NCI-H524 treated with DMSO at 0.1 percent for 48 hours (cell line): ENCODE measurements at regions not wholly inside any gene's neighbourhood (a gene's known extent, or its start where the extent isn't known, plus 50 kb on each side); places are given as distances from the start of the nearest gene placed in this dataset.
"Not testable (repeated sequence)": the region's sequence is repeated elsewhere in the genome, so short reads cannot be mapped to it uniquely, and the experiment has no call there.

Experiments
- DNase-seq: peaks from one replicate; lab custom pipeline; 2025; lab: John Stamatoyannopoulos, UW

GRCh38 chr9:73344060-73344459 is 192.4 kb downstream of the ANXA1 start:
- no peak for DNase-seq

DNA sequence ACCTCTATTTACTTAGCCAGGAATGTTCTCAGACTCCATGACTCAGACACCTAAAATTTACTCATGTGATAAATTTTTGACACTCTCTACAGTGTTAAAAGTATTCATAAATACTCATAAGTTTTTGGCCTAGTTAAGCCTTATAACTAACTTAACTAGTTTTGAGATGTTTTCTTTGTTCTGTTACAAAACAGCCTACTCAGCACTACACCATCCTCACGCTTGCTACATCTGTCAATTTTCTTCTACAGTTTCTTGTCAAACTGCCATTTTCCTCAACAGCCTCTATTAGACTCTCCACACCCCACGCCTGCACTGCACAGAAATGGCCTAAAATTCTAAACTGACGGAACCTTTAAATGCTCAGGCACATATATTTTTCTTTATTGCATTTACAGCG is 195.5 kb downstream of the ANXA1 start:
- DNase-seq, result no peak

DNA sequence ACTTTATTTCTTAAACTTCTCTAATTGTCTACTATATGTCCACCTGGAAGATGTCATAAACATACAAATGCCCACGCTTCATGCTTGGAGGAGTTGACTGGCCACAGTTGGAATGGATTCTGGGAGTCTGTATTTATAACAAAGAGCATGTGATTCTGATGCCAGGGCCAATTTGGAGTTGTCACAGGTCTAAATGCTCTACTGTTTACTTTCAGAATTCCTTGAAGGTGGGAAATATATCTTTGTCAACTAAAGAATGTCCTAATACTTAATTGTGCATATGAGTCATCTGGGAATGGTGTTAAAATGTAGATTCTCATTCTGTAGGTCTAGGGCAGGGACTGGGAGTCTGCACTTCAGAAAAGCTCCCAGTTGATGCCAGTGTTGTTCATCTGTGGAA is 196.1 kb downstream of the ANXA1 start:
- DNase-seq, result no peak

GRCh38 chr9:73348471-73348870 is 196.8 kb downstream of the ANXA1 start:
- DNase-seq, result no peak

DNA sequence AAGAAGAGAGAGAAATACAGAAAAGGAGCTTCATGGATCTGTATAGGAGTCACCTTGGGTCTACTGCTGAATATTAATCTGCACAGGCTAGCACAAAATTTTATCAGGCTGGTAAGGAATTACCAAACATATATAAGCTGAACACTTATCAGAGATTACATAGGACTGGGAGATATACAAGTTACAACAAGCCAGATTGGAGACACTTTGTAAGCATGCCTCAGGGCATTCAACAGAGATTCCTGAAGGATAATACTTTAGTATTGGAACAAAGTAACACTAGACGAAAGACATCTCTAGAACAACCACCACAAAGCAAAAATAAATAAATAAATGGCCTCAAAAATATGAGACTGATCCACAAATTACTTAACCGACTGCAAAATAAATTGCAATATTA is 197.8 kb downstream of the ANXA1 start:
- DNase-seq, result no peak

DNA sequence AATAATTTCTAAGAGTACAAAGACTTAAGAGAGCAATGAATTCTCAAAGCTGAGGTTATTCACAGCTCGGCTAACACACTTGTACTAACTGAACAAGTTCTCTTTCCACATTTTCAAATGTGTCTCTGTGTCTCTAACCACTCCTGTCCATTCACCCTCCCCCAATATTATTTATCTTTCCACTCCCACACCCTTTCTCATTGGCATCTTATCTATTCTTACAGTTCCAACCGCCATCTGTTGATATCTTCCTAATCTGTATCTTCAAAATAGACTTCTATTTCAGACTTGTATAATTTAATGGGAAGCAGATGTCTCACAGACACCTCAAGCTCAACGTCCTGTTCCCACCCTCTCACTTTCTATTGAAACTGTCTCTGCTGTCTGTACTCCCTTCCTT is 205.9 kb downstream of the ANXA1 start:
- DNase-seq, result peak; percentile 5

GRCh38 chr9:73370053-73370452 is 218.4 kb downstream of the ANXA1 start:
- DNase-seq, result no peak

- DNase-seq, result no peak
These were observed 220.1 kb downstream of the ANXA1 start for GRCh38 chr9:73371801-73372200.

DNA sequence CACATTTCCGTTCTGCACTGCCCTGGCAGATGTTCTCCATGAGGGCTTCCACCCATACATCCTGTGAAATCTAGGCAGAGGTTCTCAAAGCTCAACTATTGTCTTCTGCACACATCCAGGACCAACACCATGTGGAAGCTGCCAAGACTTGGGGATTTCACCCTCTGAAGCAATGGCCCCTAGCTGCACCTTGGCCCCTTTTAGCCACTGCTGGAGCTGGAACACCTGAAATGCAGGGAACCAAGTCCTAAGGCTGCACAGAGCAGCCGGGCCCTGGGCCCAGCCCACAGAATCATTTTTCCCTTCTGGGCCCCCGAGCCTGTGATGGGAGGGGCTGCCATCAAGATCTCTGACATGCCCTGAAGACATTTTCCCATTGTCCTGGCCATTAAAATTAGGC is 228.7 kb downstream of the ANXA1 start:
- no peak for DNase-seq

- no peak for DNase-seq
These were observed 250.7 kb downstream of the ANXA1 start for GRCh38 chr9:73402081-73403028.

GRCh38 chr9:73411494-73411893 is 259.8 kb downstream of the ANXA1 start:
- DNase-seq, result no peak

DNA sequence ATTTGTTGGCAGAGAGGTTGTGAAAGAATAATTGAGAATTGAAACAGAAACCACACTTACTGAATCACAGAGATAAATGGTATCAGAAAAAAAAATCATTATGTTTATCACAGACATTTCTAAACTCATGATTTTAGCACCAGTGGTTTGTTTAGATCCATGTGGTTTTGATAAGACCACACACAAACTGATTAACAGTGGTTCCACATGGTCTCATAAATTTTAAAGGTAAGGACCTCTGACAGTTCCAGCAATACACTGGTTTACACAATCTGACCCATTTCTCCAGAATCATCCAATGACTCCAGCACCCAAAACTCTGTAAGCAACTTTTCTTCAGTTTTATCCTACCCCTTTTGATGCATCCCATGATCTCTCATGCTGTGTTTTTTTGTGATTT is 261.2 kb downstream of the ANXA1 start:
- no peak for DNase-seq

DNA sequence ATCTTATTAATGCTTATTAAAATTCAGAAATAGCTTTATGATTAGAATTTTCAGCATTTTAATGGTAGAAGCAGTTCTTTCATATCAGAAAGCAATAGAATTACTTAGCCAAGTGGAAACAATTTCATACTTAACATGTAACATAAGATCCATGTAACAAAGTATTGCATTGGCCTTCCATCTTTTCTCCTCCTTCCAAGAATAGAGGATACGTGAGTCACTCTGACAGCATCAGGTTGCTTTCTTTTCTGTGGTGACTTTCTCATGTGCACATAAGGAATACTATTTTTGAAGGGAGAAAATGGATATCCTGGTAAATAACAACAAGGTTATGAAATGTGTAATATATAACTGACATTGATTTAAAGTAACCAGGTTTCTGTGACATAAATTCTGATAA is 272.2 kb downstream of the ANXA1 start:
- DNase-seq, result no peak

- DNase-seq, result no peak
These were observed 274.6 kb downstream of the ANXA1 start for GRCh38 chr9:73426269-73426668.

GRCh38 chr9:73434826-73435225 is 283.2 kb downstream of the ANXA1 start:
- no peak for DNase-seq

DNA sequence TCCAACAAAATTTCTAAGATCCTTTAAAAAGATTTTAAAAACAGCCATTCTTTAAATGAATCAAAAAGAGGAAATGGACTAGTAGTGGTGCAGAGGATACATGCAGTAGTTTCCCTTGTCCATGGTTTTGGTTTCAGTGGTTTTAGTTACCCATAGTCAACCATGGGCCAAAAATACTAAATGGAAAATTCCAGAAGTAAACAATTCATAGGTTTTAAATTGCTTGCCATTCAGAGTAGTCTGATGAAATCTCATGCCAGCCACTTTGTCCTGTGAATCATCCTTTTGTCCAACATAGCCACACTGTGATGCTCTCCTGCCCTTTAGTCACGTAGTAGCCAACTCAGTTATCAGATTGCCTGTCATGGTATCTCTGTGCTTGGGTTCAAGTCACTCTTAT is 286.1 kb downstream of the ANXA1 start:
- no peak for DNase-seq

- not testable (repeated sequence) for DNase-seq
These were observed 288.2 kb downstream of the ANXA1 start for GRCh38 chr9:73439839-73440238.

DNA sequence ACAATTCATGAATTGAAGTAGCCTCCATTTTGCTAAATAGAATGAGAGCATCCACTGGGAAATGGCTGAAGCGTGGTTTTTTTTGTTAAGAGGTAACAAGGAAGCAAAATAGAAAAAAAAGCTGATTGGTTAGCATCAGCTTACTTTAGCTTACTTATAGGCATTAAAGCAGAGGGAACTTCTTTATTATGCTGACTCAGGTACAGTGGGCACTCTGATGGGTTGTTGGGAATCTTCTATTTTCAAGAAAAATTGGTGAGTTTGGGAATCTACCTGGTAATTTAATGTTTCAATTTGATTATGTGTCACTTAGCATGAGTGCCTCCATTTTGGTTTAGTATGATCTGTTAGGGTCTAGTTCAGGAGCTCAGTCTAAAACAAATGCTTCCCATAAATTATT is 289.6 kb downstream of the ANXA1 start:
- no peak for DNase-seq

- DNase-seq, result no peak
These were observed 290.5 kb downstream of the ANXA1 start for GRCh38 chr9:73441890-73442818.

GRCh38 chr9:73444821-73445220 is 293.2 kb downstream of the ANXA1 start:
- no peak for DNase-seq

GRCh38 chr9:73445384-73445783 is 293.7 kb downstream of the ANXA1 start:
- not testable (repeated sequence) for DNase-seq

DNA sequence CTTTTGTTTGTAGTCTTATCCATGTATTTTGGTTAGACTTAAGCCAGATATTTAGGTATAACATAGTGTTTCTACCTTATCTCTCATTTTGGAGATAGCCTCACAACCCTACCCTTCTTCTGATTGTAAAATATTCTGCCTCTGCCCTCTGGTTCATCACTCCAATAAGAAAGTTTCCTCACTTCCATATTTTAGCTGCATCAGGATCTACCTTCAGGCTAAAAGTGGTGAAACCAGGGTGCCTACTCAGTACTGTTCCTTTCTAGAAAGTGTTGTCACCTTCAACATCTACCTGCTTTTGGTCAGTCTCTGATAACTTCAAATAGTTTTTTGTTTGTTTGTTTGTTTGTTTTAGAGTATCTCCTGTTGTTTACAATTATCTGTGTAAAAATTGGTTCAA is 294.6 kb downstream of the ANXA1 start:
- no peak for DNase-seq

DNA sequence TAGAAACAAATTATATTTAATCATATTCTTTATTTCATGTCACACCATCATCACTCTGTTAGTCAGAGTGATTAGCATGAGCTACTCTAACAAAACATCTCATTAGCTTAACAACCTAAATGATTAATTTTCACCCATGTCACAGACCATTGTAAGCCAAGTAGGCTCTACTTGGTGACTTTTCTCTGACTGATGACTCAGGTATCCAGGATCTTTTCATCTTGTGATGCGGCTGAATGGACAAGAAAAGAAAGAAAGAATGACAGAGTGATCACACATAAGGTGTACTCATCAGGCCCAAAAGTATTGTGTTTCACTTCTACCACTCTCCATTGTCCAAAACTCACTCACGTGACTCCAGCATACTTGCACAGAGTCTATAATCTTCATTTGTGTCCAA is 299.3 kb downstream of the ANXA1 start:
- DNase-seq, result no peak
